Left lung (tissue), 4 donors: ENCODE measurements at regions not wholly inside any gene's neighbourhood (a gene's known extent, or its start where the extent isn't known, plus 50 kb on each side); places are given as distances from the start of the nearest gene placed in this dataset.

Source experiments
- ATAC-seq: fragments of 200-7000 bp; cut with Tn5 transposase; one replicate; pipeline ENCODE4 v1.9.1; 2020; ENCODE audit warnings: moderate library complexity
- DNase-seq, 4 donors: peaks; one replicate each; pipeline ENCODE4 v3.0.0-alpha.2; 2013 to 2020
- H3K27ac ChIP-seq, 2 donors: fragments of 200-600 bp; sonication (generic) in 1 of 2; one replicate each; pipeline versions ENCODE4 v1.5.0 to v1.8.0; 2020 to 2021
- H3K27me3 ChIP-seq, 2 donors: fragments of 200-600 bp; sonication (generic) in 1 of 2; one replicate each; pipeline versions ENCODE4 v1.5.0 to v1.8.0; 2020 to 2021
- H3K36me3 ChIP-seq, 2 donors: fragments of 200-600 bp; sonication (generic) in 1 of 2; one replicate each; pipeline versions ENCODE4 v1.5.0 to v1.8.0; 2020 to 2021
- H3K4me1 ChIP-seq, 2 donors: fragments of 200-600 bp; one replicate each; pipeline ENCODE4 v1.8.0; 2021
- H3K4me3 ChIP-seq, 2 donors: fragments of 200-600 bp; sonication (generic) in 1 of 2; one replicate each; pipeline versions ENCODE4 v1.5.0 to v1.8.0; 2020 to 2021; ENCODE audit warnings: mild to moderate bottlenecking in 1 of 2
- H3K9me3 ChIP-seq, 2 donors: fragments of 200-600 bp; sonication (generic) in 1 of 2; one replicate each; pipeline versions ENCODE4 v1.5.0 to v1.8.0; 2020 to 2021
- intact Hi-C, 2 donors: fragments of 100-400 bp; cut with DNase I; formaldehyde crosslinking; loops; one replicate each; pipeline versions ENCODE4 v1.11.2 to v1.14.2; 2022
- TF ChIP-seq, protein P1 (sequence below), 2 donors: fragments of 200-600 bp; sonication (generic) in 1 of 2; IDR thresholded peaks; one replicate each; pipeline versions ENCODE4 v1.5.0 to v1.8.0; 2021; ENCODE audit warnings: antibody characterized with exemption in 2 of 2
- donor health status: DM: no; HTN: yes; CAD: no.
- donor health status: DM: no; HTN: no; CAD: no.

DNA sequence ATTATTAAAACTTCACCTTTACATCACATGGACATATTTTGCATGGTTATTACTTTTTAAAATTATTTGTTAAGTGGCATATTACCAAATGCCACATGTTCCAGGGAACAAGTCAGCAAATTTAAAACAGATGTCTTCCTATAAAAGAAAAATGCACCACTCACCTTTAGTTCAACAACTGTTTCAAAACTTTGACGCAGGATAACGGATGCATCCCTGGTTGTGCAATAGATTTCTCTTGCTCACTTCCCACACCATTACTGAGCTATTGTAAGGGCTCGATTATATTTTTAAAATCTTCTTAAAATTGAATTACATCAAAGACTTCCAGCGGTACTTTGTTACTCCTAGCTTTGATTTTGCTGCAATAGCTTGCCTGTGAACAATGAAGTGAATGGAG lies 93.0 kb upstream of the ARHGAP24 start:
- no peaks in the 10 kb centered on the region for H3K9me3 ChIP-seq
- no peaks in the 10 kb centered on the region for H3K4me1 ChIP-seq
- no peak overlapping the region for H3K4me3 ChIP-seq
- H3K27me3 ChIP-seq = no peaks in the 10 kb centered on the region
- ATAC-seq (no peak), DNase-seq (no peak)
- no peak overlapping the region for H3K27ac ChIP-seq
- TF ChIP-seq, protein P1, sequence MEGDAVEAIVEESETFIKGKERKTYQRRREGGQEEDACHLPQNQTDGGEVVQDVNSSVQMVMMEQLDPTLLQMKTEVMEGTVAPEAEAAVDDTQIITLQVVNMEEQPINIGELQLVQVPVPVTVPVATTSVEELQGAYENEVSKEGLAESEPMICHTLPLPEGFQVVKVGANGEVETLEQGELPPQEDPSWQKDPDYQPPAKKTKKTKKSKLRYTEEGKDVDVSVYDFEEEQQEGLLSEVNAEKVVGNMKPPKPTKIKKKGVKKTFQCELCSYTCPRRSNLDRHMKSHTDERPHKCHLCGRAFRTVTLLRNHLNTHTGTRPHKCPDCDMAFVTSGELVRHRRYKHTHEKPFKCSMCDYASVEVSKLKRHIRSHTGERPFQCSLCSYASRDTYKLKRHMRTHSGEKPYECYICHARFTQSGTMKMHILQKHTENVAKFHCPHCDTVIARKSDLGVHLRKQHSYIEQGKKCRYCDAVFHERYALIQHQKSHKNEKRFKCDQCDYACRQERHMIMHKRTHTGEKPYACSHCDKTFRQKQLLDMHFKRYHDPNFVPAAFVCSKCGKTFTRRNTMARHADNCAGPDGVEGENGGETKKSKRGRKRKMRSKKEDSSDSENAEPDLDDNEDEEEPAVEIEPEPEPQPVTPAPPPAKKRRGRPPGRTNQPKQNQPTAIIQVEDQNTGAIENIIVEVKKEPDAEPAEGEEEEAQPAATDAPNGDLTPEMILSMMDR (IDR thresholded peaks at IDR 0.05) = no peak
- intact Hi-C loops = no loop called here
- no peaks in the 10 kb centered on the region for H3K36me3 ChIP-seq

DNA sequence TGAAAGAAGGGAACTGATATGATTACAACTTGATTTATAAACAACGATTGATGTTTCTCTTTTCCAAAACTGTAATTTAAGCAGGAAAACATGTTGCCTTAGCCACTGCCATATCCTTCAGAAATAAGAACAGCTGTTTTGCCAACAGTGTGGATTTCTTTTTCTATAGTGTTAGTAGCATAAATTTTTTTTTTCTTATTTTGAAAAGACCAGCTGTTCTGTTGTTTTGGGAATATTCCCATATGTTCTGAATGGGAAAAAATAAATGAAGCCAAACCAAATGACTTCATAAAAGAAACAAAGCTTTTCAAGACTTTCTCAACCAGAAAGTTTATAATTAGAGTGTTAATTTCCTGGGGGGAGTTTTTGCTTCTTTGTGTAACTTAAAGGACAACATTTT lies 83.9 kb upstream of the ARHGAP24 start:
- intact Hi-C loops = no loop called here
- TF ChIP-seq, protein P1 (IDR thresholded peaks at IDR 0.05) = no peak
- Histone ChIP-seq H3K36me3 (no peaks in the 10 kb centered on the region), H3K4me3 (no peak overlapping the region), H3K27ac (no peak overlapping the region), H3K4me1 (no peaks in the 10 kb centered on the region), H3K27me3 (no peaks in the 10 kb centered on the region), H3K9me3 (no peaks in the 10 kb centered on the region)
- DNase-seq (peak in 2 of 4 donors; percentile 33 to 53), ATAC-seq (no peak)

DNA sequence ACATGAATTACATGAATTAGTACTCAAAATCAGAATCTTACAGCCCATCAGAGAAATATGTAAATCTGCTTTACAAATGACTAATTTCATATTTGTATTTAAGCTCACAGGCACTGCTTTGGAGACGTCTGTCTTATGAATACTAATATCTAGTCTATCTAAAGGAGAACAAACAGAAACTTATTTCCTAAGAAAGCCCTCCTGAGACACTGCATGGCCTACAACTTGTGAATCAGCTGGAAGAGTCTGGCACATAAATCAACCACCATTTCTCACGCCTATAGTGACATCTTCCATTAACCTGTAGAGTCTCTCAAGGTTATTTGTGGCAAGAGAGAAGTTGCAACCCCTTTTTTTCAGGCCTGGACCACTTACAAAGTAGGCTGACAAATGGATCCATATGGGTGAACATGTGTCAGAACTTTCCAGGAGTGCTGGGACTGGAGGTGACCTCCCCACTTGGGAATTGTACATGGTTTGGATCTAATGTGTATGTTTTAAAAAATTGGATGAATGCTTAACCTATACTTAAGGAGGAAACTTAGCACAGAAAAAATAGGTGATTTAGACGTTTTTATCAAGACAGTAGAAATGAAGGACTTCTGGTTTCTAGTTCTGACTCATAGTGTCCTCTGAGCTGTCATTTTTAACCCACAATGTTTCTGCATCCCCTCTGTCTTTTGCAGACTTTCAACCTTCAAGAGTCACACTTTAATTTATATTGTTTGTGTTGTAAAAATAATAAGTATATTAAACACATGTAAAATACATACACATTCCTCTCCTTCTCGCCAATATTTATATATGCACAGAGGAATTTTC lies 83.2 kb upstream of the ARHGAP24 start:
- Histone ChIP-seq H3K4me1 (no peaks in the 10 kb centered on the region), H3K27me3 (no peaks in the 10 kb centered on the region), H3K4me3 (no peak overlapping the region), H3K36me3 (no peaks in the 10 kb centered on the region), H3K27ac (no peak overlapping the region), H3K9me3 (no peaks in the 10 kb centered on the region)
- ATAC-seq (no peak), DNase-seq (no peak)
- TF ChIP-seq, protein P1 (IDR thresholded peaks at IDR 0.05) = no peak
- intact Hi-C loops = no loop called here

DNA sequence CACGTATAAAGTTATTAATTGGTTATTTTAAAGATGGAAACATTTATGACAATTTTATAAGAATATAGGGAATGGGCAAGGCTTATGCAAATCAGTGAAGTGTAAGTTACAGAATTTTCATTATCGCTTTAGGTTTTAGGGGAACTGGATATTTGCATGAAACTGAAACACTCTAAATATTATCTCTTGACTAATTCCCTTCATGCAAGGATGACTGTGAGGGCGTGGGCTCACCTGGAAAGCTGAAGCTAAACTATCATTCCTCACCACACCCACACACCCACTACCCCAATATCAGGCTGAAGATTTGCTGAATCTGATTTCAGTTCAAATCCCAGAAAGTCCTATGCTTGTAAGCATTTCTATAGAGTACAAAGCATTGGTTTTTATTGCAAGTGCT lies 81.7 kb upstream of the ARHGAP24 start:
- no peaks in the 10 kb centered on the region for H3K9me3 ChIP-seq
- no peaks in the 10 kb centered on the region for H3K36me3 ChIP-seq
- no peak overlapping the region for H3K4me3 ChIP-seq
- no peaks in the 10 kb centered on the region for H3K27me3 ChIP-seq
- H3K4me1 ChIP-seq = no peaks in the 10 kb centered on the region
- TF ChIP-seq, protein P1 (IDR thresholded peaks at IDR 0.05) = no peak
- ATAC-seq (no peak), DNase-seq (no peak)
- no peak overlapping the region for H3K27ac ChIP-seq
- intact Hi-C loops = no loop called here

DNA sequence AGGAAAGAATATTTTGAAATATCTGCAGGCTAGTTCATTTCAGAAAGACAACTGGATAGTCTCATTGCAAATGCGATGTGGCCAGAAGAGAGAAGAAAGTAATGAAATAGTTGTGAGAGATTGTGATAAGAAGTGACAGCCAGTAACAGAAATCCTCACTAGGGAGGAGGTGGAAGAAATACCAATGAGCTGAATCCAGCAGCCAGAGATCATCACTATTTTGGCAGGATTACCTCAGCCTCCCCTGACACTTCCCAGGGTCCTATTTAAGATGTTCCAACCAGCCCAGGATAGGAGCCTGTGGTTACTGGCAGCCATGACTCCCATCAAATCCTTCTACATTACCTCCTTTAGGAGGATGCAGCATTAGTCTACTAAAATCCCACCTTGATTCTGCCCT lies 76.7 kb upstream of the ARHGAP24 start:
- H3K27ac ChIP-seq = no peak overlapping the region

More for the DNA sequence above, 76.7 kb upstream of the ARHGAP24 start:
- Histone ChIP-seq H3K27me3 (no peaks in the 10 kb centered on the region), H3K9me3 (no peaks in the 10 kb centered on the region), H3K36me3 (no peaks in the 10 kb centered on the region), H3K4me1 (no peaks in the 10 kb centered on the region), H3K4me3 (no peak overlapping the region)
- intact Hi-C loops = no loop called here
- DNase-seq = no peak
- ATAC-seq = no peak
- TF ChIP-seq, protein P1 (IDR thresholded peaks at IDR 0.05) = no peak
